T1000 (cell line): ENCODE measurements at regions not wholly inside any gene's neighbourhood (a gene's known extent, or its start where the extent isn't known, plus 50 kb on each side); places are given as distances from the start of the nearest gene placed in this dataset.

Experiments used
- DNase-seq: peaks from one replicate; lab custom pipeline; 2025; ENCODE audit warnings: mixed read lengths; lab: John Stamatoyannopoulos, UW

DNA sequence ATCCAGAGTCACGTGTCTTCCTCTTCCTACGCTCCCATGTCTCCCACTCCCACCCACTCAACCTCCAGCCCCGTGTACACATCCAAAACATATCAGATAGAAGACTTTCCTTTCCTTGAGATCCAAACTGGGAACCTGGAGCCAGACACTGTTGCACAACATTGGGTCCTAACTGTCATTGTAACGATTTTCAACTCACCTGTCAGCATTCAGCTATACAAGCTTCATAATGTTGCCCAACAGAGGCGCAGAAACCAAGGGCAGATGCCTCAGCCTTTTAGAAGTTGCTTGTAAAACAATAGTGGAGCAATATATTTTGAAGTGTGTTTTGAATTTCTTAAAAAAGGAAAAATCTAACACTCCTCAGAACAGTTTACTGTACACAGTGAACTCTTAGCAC is 84.9 kb upstream of the GLIS3 start:
- DNase-seq: no peak

DNA sequence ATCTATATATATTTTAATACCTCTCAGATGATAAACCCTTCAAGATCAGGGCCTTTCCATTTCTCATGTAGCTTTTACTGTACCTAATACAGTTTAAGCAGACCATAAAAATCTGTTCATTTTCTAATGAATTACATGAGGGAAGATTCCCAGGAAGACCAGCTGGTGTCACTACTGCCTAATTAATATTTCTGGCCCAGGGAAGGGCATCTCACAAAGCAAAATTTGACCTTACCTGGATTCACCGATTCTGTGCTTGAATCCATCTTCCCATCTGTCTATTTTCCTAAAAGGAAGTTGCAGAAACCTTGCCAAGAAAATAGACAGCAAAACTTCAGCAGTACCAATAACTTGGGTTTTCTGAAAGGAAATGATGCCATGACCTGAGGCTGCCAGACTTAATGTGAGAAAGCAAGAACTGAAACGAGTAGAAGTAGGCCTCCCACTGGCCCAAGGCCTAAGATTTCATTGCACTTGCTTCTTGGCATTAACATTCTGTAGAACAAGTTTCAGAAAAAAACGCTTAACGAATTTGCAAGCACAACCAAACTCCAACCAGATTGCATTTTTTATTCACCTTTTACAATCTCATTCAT is 83.0 kb upstream of the GLIS3 start:
- no peak for DNase-seq

DNA sequence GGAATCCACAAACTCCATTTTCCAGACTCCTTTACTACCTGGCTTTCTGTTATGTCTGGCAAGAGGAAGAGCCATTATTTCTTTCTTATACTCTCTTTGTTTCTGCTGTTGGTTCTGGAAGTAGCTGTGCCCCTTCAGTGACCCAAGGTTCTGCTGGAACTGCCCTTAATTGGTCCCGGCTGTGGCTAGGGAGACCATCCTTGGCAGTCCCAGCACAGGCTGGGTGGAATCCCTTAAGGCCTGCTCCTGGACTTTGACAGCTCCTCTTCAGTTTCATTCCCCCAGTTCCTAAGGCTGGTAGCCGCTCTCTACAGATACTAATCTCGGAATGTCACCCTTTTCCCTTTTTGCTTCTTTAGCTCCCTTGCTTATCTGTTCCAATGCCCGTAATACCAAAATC is 81.9 kb upstream of the GLIS3 start:
- no peak for DNase-seq

DNA sequence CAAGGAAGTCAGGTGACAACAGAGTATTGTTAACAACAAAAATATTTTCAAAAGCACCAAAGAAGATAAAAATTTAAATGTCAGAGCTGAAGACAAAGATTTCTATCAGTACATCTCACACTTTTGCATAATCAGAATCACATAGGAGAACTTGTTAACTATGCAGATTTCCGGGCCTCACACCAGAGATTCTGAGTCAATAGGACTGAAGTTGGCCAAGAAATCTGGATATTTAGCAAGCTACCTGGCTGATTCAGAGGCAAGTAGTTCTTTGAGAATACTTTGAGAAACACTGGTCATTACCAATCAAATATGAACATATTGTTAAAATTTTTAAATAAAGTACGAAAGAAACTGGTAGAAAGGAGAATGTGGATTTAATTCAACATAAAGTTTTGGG is 80.5 kb upstream of the GLIS3 start:
- no peak for DNase-seq

DNA sequence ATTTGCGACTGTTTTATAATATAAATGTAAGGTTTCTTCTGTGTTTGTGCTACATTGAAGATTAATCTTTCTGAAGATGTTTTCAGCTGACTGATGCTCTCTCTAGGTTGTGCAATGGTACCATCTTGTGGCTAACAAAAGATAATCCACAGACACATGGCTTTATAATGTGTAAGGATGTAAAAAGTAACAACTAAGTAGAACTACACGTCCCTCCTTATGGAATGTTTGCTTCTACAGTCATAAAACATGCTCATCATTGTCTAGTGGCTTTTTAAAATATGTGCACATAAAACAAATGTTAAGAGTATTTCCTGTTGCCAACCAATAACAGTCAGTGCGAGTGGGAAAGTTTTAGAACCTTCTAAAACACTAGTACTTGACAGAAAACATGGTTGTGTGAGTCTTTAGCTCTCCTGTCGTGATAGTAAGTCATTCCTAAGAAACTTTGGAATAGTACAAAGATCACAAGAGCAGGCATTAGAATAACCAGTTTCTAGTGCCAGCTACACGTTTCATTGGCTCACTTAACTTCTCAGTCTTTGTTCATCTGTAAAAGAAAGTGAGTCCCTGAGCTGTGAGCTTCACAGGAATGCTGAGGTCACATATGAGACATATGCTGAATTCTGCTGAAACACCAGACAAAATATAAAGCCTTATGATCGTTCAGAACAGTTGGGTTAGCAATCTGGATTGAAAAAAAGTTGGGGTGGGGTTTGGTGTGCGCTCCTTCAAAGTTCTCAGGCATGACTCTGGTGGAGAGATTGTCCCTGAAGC is 75.7 kb upstream of the GLIS3 start:
- no peak for DNase-seq

DNA sequence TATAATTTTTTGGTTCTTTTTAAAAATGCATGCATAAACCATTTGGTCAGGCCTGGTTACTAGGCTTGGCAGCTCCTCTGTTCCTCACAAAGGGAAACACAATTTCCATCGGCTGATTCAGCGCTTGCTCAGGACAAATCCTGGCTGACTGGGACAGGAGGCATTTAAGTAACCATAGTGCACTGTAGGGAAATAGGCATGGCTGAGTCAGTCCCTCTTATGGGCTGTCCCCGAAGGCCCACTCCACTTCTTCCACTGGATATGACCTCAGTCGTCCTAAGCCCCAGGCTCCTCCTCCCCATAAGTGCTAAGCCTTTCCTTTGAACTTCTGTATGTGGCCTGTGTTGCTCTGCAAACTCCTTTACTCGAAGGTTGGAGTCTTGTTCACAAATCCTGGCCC is 71.2 kb upstream of the GLIS3 start:
- DNase-seq: peak; percentile 62

DNA sequence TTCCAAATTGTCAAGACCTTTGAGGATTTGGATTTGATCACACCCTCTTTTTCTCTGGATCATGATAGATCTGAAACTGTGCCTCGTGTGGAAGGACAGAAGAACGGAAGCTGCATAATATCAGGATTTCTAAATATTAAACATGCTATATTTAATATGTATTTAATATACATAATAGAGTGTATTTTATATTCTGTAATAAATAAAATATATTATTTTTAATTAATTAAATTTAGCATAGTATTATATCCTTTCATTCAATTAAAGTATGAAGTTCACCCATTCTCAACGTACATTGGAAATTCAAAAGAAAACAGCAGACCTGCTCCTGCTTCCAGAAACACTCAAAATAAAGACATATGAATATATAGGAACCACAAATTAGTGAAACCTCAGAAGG is 70.6 kb upstream of the GLIS3 start:
- no peak for DNase-seq

DNA sequence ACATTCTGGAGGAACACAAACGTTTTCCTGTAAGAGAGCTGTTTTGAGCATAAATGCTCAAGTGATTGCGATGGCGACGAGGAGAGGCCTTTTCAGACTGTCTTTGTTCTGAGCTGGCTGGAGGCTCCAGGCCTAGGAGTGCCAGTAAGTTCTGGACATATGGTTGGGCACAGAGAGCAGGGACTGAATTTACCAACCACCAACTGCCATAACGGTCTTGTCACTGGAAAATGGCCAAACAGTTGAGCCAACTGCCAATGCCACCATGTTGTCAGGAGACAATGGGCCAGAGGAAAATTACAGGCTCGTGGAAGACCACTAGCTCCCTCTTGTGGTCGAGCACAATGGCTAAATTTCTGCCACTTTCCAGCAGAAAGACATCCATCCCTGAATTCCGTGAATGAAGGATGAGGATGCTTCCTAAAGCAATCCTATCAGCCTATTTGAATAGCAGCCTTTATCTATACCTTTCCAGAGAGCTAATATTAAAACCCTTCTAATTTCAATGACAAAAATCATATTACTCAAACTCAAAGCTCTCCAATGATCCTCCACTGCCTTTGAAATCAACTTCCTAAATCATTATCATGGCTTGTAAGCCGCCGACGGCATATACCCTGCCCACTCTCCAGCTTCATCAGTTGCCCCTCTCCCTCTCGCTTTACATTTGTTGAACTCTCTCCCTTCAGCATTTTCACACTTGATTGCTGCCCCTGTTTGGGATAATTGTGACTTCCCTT is 66.9 kb upstream of the GLIS3 start:
- DNase-seq: peak; percentile 20

DNA sequence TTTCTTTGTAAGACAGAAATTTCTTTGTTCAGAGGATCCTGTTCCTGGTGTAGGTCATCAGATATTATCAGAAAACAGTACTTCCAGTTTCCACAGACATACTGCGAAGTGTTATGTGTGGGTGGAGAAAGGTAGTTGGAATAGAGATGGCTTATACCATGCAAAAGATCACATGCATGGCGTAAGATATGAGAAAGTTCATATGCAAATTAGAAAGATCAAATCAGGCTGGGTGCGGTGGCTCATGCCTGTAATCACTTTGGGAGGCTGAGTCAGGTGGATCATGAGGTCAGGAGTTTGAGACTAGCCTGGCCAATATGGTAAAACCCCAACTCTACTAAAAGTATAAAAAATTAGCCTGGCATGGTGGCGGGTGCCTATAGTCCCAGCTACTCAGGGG is 65.2 kb upstream of the GLIS3 start:
- no peak for DNase-seq

DNA sequence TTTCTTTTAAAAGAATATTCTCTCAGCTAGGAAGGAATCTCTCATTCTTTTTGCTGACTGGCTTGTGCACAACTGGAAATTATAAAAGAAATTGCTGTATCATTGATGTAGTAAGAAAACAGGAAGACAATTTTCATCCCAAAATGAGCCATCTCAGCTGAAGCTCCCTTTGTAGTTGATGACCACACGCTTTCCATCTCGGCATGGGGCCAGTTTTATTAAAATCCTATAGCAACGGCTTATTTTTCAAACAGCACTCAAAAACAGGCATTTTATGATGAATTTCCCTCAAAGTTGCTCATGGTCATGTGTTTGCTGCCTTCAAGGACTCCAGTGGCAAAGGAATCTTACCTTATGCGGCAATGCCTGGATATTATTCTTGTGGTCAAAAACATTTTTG is 62.4 kb upstream of the GLIS3 start:
- DNase-seq: no peak

DNA sequence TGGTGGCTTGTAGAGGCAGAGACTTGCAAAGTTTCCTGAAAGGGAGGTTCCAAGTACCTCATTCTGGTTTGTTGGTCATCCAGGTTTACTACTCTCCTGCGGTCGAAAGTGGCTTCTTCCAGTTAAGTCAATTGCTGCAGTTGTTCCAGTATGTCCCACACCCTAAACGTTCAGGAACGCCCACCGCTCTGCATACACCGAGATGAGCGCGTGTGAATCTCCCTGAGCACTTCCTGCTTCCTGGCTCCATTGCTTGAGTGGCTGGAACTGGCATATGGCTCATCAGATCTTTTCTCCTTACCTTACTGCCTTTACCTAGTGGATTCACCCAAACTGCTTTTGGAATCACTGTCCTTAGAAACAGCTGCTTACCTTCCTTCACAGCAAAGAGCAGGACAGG is 59.1 kb upstream of the GLIS3 start:
- DNase-seq: no peak

DNA sequence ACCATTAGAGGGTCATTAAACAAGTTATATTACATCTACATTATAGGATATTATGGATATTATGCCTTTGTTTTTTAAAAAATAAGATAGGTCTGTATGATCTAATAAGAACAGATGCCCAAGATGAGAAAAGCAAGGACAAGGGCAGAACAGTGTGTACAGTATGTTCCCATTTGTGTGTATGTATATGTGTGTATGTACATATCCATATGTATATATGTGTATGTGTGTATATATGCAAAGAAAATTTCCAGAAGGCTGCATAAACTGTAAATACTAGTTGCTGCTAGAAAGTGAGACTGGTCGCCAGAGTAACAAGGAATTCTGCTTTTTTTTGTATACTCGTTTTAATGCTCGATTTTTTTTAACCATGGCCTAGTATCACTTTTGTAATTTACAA is 58.1 kb upstream of the GLIS3 start:
- no peak for DNase-seq

DNA sequence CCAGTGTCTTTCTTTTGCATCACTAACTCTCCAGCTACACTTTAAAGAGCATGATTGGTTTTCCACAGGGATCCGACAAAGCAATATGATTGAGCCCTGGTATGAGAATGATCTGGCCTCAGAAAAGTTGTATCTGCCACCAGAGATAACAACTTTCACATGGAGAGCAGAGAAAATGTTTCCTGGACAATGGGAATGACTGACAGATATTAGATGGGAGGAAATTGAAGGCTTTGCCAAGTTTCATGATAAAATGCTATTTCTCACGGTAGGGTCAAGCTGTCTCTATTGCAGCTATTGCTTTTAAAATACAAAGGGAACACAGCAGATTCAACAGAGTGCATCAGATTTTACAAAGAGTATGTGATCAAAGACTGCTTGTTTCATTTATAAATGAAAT is 56.4 kb upstream of the GLIS3 start:
- no peak for DNase-seq

DNA sequence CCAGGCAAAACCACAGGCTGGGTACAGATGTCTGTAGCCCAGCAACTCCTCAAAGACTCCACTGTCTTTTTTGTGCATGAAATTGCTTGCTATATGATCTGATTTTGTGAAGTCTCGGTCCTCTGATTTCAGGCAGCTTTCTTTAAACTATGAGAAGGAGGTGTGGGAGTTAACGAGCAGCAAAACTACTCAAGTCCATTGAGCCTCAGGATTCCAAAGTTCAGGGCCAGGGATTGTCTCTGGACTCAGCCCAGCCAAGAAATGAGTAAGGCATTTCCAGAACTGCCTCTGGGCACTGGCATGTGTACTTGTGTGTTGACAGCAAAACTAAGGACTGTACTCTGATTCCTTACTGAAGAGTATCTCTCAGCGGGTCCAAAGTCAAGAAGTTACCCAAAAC is 53.4 kb upstream of the GLIS3 start:
- DNase-seq: no peak

DNA sequence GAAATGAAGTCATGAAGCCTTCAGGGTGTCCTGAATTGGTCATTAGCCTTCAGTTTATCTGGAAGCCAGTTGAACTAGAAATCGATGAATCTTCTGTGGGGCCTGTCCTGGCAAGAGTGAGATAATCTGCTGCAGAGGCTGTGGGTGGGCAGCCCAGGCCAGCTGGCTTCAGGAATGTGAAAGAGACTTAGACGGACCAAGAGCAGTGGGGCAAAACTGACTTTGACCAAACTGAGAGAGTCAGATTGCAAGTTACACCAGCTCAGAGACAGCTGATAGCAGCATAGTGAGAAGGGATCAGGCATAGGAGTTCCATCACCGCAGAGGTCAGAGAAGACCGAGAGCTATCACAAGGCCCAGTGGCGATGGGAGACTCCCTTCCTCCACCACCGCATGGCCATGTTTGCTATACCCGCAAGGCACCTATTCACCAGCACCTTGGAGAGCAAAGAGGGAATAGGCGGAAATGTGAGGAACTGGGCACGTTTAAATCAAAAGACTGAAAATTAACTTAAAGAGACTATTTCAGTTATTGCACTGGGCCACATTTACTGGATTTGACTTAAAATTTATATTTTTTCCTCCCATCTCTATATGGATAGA is 50.0 kb upstream of the GLIS3 start:
- no peak for DNase-seq
